Amniotic epithelial cell (primary cell): ENCODE measurements at regions not wholly inside any gene's neighbourhood (a gene's known extent, or its start where the extent isn't known, plus 50 kb on each side); places are given as distances from the start of the nearest gene placed in this dataset.
"Not testable (repeated sequence)": the region's sequence is repeated elsewhere in the genome, so short reads cannot be mapped to it uniquely, and the experiment has no call there.

Source experiments
- DNase-seq: peaks from one replicate; pipeline ENCODE4 v3.0.0-alpha.2; 2010; ENCODE audit warnings: low read depth

GRCh38 chrY:17511984-17512383 lies 368.0 kb downstream of the CDY2B start:
- DNase-seq: not testable (repeated sequence)

- not testable (repeated sequence) for DNase-seq
These were observed 368.5 kb downstream of the CDY2B start for GRCh38 chrY:17511476-17511875.

- DNase-seq: not testable (repeated sequence)
These were observed 374.2 kb downstream of the CDY2B start for GRCh38 chrY:17505834-17506233.

- DNase-seq: not testable (repeated sequence)
These were observed 395.3 kb downstream of the CDY2B start for GRCh38 chrY:17484763-17485162.

- not testable (repeated sequence) for DNase-seq
These were observed 395.9 kb downstream of the CDY2B start for GRCh38 chrY:17484157-17484556.

- not testable (repeated sequence) for DNase-seq
These were observed 398.5 kb downstream of the CDY2B start for GRCh38 chrY:17481389-17482022.

- DNase-seq: not testable (repeated sequence)
These were observed 408.0 kb downstream of the CDY2B start for GRCh38 chrY:17472068-17472467.

- not testable (repeated sequence) for DNase-seq
These were observed 420.3 kb downstream of the CDY2B start for GRCh38 chrY:17459753-17460152.

GRCh38 chrY:17430570-17431166 lies 449.4 kb downstream of the CDY2B start:
- peak; percentile 0 for DNase-seq

- DNase-seq: no peak
These were observed 481.5 kb downstream of the CDY2B start for GRCh38 chrY:17398336-17399072.

- DNase-seq: no peak
These were observed 482.4 kb downstream of the CDY2B start for GRCh38 chrY:17397659-17398058.

GRCh38 chrY:17381431-17382070 lies 498.5 kb downstream of the CDY2B start:
- no peak for DNase-seq

GRCh38 chrY:17378326-17378725 lies 501.7 kb downstream of the CDY2B start:
- no peak for DNase-seq

GRCh38 chrY:17368413-17368812 lies 511.6 kb downstream of the CDY2B start:
- DNase-seq: no peak

- no peak for DNase-seq
These were observed 513.6 kb downstream of the CDY2B start for GRCh38 chrY:17366400-17366799.

- DNase-seq: no peak
These were observed 541.0 kb downstream of the CDY2B start for GRCh38 chrY:17339028-17339427.

GRCh38 chrY:17330733-17331132 lies 549.3 kb downstream of the CDY2B start:
- DNase-seq: no peak

GRCh38 chrY:17319916-17320315 lies 560.1 kb downstream of the CDY2B start:
- peak; percentile 3 for DNase-seq

- DNase-seq: no peak
These were observed 561.4 kb downstream of the CDY2B start for GRCh38 chrY:17318631-17319030.

- no peak for DNase-seq
These were observed 603.0 kb downstream of the CDY2B start for GRCh38 chrY:17277056-17277455.

GRCh38 chrY:17259497-17259896 lies 620.5 kb downstream of the CDY2B start:
- DNase-seq: no peak

- DNase-seq: no peak
These were observed 641.6 kb downstream of the CDY2B start for GRCh38 chrY:17238406-17238805.

GRCh38 chrY:17235769-17236168 lies 644.3 kb downstream of the CDY2B start:
- DNase-seq: no peak
